ENCODE measurements at regions not wholly inside any gene's neighbourhood (a gene's known extent, or its start where the extent isn't known, plus 50 kb on each side); places are given as distances from the start of the nearest gene placed in this dataset.

DNA sequence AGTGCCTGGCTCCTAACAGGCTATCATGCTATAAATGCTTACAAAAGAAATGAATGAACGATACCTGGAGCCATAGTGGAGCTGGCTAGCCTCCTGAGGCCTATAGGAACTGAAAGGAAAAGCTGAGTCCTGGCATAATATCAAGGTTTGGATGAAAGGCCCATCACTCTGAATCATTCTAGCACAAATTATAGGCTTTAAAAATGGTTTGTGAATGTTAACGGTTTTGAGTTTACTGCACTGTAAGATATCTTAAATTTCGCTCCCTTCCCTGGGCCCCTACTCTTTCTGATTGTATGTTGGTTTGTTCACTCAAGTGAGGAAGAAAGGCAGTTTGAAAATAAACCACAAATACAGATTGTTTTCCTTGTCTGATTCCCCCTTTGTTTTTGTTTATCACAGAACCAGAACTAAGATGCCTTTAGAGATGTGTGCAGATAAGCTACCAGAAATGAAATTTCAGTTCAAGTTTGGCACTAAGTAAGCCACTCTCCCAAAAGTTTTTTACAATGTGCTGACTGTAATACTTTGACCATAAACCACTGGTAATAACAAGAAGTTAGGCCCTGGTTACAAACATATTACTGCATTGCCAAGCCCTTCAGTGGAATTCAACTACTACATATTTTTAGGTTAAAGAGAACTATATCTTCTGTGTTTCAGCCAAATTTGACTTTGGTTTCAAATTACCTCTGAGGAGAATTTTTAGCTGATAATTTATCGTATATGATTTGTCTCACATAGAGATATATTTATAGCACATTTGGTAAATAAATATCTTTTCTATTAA, 89.5 kb downstream of the ALX1 start (continued):
- no peak for TF ChIP-seq GABPA (IDR thresholded peaks at IDR 0.05; ENCODE audit: borderline replicate concordance, insufficient read depth, low read length)
- TF ChIP-seq NRF1 (IDR thresholded peaks at IDR 0.05; ENCODE audit: low read depth, low read length), result no peak
- no peak for TF ChIP-seq FOSL1 (IDR thresholded peaks at IDR 0.05; ENCODE audit: insufficient read depth, low read depth, low read length)
- no peak for TF ChIP-seq ZNF274 (IDR thresholded peaks at IDR 0.05; ENCODE audit: borderline replicate concordance, extremely low read depth, low read length)
- TF ChIP-seq CTCF (IDR thresholded peaks at IDR 0.05; ENCODE audit: control extremely low read depth in 1 of 3, insufficient read depth in 1 of 3, low read depth in 1 of 3, low read length in 3 of 3), result no peak
